ENCODE measurements at regions not wholly inside any gene's neighbourhood (a gene's known extent, or its start where the extent isn't known, plus 50 kb on each side); places are given as distances from the start of the nearest gene placed in this dataset.

DNA sequence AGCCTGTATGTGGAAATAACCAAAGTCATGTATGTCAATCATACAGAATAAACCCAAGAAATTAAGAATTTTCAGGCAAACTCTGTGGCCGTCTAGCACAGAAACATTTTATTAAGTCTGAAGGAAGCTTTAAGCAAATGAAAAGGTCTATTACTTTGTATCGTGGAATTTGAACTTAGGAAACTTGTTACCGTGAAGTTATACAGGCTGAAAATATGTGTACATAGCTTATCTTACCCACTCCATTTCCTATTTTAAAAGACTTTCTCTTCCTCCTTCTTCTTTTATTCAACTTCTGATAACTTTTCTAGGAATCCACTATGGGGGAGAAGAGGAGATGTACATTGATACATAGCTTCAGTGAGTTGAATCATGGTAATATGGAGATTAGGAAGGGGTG is 108.3 kb downstream of the AGTR2 start:
- no peak overlapping the region for H3K27ac Mint-ChIP-seq (ENCODE audit: unreplicated experiment)
- intact Hi-C loops (cut with micrococcal nuclease; ENCODE audit: unreplicated experiment) = no loop called here
- Histone ChIP-seq H3K4me3 (ENCODE audit: low read depth, low read length) (no peak overlapping the region), H3K27me3 (replicated peaks; ENCODE audit: control insufficient read depth, insufficient read depth, low read length) (no peaks in the 10 kb centered on the region), H3K4me1 (0 out of 2 replicates have a peak, but pooled peaks cover 10% of the 10 kb centered on the region), H3K36me3 (ENCODE audit: control insufficient read depth, insufficient read depth, low read length) (no peaks in the 10 kb centered on the region), H3K9me3 (no peaks in the 10 kb centered on the region)
- peaks cover 16% of the 10 kb centered on the region for H3K4me1 Mint-ChIP-seq (ENCODE audit: low read depth, unreplicated experiment)
- no peak for DNase-seq
- ChIA-PET POLR2A (no interaction called here), CTCF (no interaction called here)
- TF ChIP-seq, protein P1, sequence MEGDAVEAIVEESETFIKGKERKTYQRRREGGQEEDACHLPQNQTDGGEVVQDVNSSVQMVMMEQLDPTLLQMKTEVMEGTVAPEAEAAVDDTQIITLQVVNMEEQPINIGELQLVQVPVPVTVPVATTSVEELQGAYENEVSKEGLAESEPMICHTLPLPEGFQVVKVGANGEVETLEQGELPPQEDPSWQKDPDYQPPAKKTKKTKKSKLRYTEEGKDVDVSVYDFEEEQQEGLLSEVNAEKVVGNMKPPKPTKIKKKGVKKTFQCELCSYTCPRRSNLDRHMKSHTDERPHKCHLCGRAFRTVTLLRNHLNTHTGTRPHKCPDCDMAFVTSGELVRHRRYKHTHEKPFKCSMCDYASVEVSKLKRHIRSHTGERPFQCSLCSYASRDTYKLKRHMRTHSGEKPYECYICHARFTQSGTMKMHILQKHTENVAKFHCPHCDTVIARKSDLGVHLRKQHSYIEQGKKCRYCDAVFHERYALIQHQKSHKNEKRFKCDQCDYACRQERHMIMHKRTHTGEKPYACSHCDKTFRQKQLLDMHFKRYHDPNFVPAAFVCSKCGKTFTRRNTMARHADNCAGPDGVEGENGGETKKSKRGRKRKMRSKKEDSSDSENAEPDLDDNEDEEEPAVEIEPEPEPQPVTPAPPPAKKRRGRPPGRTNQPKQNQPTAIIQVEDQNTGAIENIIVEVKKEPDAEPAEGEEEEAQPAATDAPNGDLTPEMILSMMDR (IDR thresholded peaks at IDR 0.05; ENCODE audit: insufficient read depth in 1 of 2, low read depth in 1 of 2, low read length in 1 of 2, severe bottlenecking in 1 of 2, unreplicated experiment in 1 of 2) = no peak
- H3K36me3 Mint-ChIP-seq (ENCODE audit: insufficient read depth, unreplicated experiment) = peaks cover 5% of the 10 kb centered on the region
- no TSS peak for BruUV-seq (replicated peaks)
- H3K9me3 Mint-ChIP-seq (ENCODE audit: unreplicated experiment) = no peaks in the 10 kb centered on the region
- H3K27me3 Mint-ChIP-seq (ENCODE audit: insufficient read depth, unreplicated experiment) = no peaks in the 10 kb centered on the region
- H3K4me3 Mint-ChIP-seq (ENCODE audit: unreplicated experiment) = no peak overlapping the region

DNA sequence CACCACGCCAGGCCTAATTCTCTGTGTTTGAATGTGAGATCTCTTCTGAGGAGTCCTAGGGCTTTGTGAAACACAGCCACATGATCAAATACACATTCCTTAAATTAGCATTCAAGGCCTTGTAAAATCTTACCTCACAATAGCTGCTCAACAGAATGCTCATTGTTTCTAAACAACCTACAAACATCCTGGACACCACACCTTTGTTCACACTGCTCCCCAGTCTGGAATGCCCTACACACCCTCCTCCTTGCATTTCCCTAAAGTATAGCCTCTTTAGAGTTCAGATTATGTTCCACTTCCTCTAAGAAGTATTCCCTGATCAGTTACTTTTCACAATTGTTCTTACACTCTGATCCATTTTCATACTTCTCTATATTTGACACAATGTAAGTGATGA is 110.6 kb downstream of the AGTR2 start:
- Mint-ChIP-seq H3K27ac (ENCODE audit: unreplicated experiment) (peak overlapping the region; percentile 84), H3K9me3 (ENCODE audit: unreplicated experiment) (no peaks in the 10 kb centered on the region), H3K4me3 (ENCODE audit: unreplicated experiment) (no peak overlapping the region), H3K36me3 (ENCODE audit: insufficient read depth, unreplicated experiment) (peaks cover 5% of the 10 kb centered on the region), H3K27me3 (ENCODE audit: insufficient read depth, unreplicated experiment) (no peaks in the 10 kb centered on the region), H3K4me1 (ENCODE audit: low read depth, unreplicated experiment) (peaks cover 22% of the 10 kb centered on the region)
- H3K9me3 ChIP-seq = no peaks in the 10 kb centered on the region
- H3K4me1 ChIP-seq = peaks cover 14% of the 10 kb centered on the region
- CTCF ChIA-PET = no interaction called here
- H3K27me3 ChIP-seq (replicated peaks; ENCODE audit: control insufficient read depth, insufficient read depth, low read length) = no peaks in the 10 kb centered on the region
- TF ChIP-seq, protein P1 (IDR thresholded peaks at IDR 0.05; ENCODE audit: insufficient read depth in 1 of 2, low read depth in 1 of 2, low read length in 1 of 2, severe bottlenecking in 1 of 2, unreplicated experiment in 1 of 2) = no peak
- no peak for DNase-seq
- no peaks in the 10 kb centered on the region for H3K36me3 ChIP-seq (ENCODE audit: control insufficient read depth, insufficient read depth, low read length)
- no peak overlapping the region for H3K4me3 ChIP-seq (ENCODE audit: low read depth, low read length)
- intact Hi-C loops (cut with micrococcal nuclease; ENCODE audit: unreplicated experiment) = loop anchor here (1.0 to 10.0 kb wide), 2 partner anchors 51 to 94 kb away; no protein-coding TSS in a partner anchor
- BruUV-seq (replicated peaks) = no TSS peak
- POLR2A ChIA-PET = no interaction called here

DNA sequence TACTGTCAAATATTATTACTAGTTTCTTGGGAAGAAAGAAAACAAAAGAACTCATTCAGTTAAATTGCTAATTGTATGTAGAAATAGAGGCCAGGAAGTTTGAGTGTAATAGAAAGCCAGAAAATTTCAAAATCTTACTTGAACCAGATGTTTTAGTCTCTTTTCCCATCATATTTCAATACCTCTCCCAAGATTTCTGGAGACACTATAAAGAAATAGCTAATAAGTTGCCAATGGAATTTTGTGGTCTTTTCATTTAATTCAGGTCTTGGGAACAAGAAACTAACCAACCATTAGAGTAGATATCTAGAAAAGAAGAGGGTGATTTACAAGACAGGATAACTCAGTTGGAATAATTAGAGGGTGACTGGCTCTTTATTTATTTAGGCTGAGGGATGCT is 112.2 kb downstream of the AGTR2 start:
- Histone ChIP-seq H3K9me3 (no peaks in the 10 kb centered on the region), H3K4me1 (peaks cover 14% of the 10 kb centered on the region), H3K27me3 (replicated peaks; ENCODE audit: control insufficient read depth, insufficient read depth, low read length) (no peaks in the 10 kb centered on the region), H3K36me3 (ENCODE audit: control insufficient read depth, insufficient read depth, low read length) (no peaks in the 10 kb centered on the region), H3K4me3 (ENCODE audit: low read depth, low read length) (no peak overlapping the region)
- H3K4me1 Mint-ChIP-seq (ENCODE audit: low read depth, unreplicated experiment) = peaks cover 22% of the 10 kb centered on the region
- H3K27ac Mint-ChIP-seq (ENCODE audit: unreplicated experiment) = no peak overlapping the region
- no TSS peak for BruUV-seq (replicated peaks)
- no peaks in the 10 kb centered on the region for H3K9me3 Mint-ChIP-seq (ENCODE audit: unreplicated experiment)
- DNase-seq = no peak
- POLR2A ChIA-PET = no interaction called here
- peaks cover 5% of the 10 kb centered on the region for H3K36me3 Mint-ChIP-seq (ENCODE audit: insufficient read depth, unreplicated experiment)
- intact Hi-C loops (cut with micrococcal nuclease; ENCODE audit: unreplicated experiment) = loop anchor here (10.0 kb wide), 1 partner anchor 92 kb away; no protein-coding TSS in a partner anchor
- CTCF ChIA-PET = no interaction called here
- TF ChIP-seq, protein P1 (IDR thresholded peaks at IDR 0.05; ENCODE audit: insufficient read depth in 1 of 2, low read depth in 1 of 2, low read length in 1 of 2, severe bottlenecking in 1 of 2, unreplicated experiment in 1 of 2) = no peak
- no peaks in the 10 kb centered on the region for H3K27me3 Mint-ChIP-seq (ENCODE audit: insufficient read depth, unreplicated experiment)
- no peak overlapping the region for H3K4me3 Mint-ChIP-seq (ENCODE audit: unreplicated experiment)
